GM23248 (cell line): ENCODE measurements at regions not wholly inside any gene's neighbourhood (a gene's known extent, or its start where the extent isn't known, plus 50 kb on each side); places are given as distances from the start of the nearest gene placed in this dataset.
A peak's percentile ranks its signal among the peaks of the same experiment; 100 is the strongest.

Experiments used
- DNase-seq: peaks from one replicate; pipeline ENCODE4 v3.0.0-alpha.2; 2015
- H2AFZ ChIP-seq: fragments of 200-600 bp; sonication (generic); 2 replicates; pipeline ENCODE4 v1.6.1; 2016; ENCODE audit warnings: antibody characterized with exemption
- H3F3A ChIP-seq: fragments of 200-600 bp; sonication (generic); 2 replicates; pipeline ENCODE4 v1.6.1; 2016; ENCODE audit warnings: mild to moderate bottlenecking, antibody characterized with exemption, mixed run types; ENCODE audit not compliant: insufficient read depth
- H3K27ac ChIP-seq: fragments of 200-600 bp; sonication (generic); 2 replicates; pipeline ENCODE4 v1.5.1; 2016; ENCODE audit warnings: mild to moderate bottlenecking
- H3K27me3 ChIP-seq: fragments of 200-600 bp; sonication (generic); replicated peaks from 2 replicates; pipeline ENCODE4 v1.6.1; 2016; ENCODE audit warnings: mild to moderate bottlenecking; ENCODE audit not compliant: insufficient read depth
- H3K36me3 ChIP-seq: fragments of 200-600 bp; sonication (generic); 2 replicates; pipeline ENCODE4 v1.6.1; 2016; ENCODE audit warnings: low read depth, mild to moderate bottlenecking
- H3K4me1 ChIP-seq: fragments of 200-600 bp; sonication (generic); 2 replicates; pipeline ENCODE4 v1.6.1; 2016; ENCODE audit warnings: mild to moderate bottlenecking; ENCODE audit not compliant: insufficient read depth
- H3K4me2 ChIP-seq: fragments of 200-600 bp; sonication (generic); one replicate; pipeline ENCODE4 v1.6.1; 2016; ENCODE audit warnings: mild to moderate bottlenecking; ENCODE audit not compliant: unreplicated experiment
- H3K4me3 ChIP-seq: fragments of 200-600 bp; sonication (generic); 2 replicates; pipeline ENCODE4 v1.5.1; 2016; ENCODE audit warnings: mild to moderate bottlenecking
- H3K79me2 ChIP-seq: fragments of 200-600 bp; sonication (generic); 2 replicates; pipeline ENCODE4 v1.6.1; 2016; ENCODE audit warnings: mild to moderate bottlenecking; ENCODE audit not compliant: insufficient read depth
- H3K9ac ChIP-seq: fragments of 200-600 bp; sonication (generic); 2 replicates; pipeline ENCODE4 v1.6.1; 2016; ENCODE audit warnings: mild to moderate bottlenecking
- H3K9me2 ChIP-seq: fragments of 200-600 bp; sonication (generic); 2 replicates; pipeline ENCODE4 v1.6.1; 2016; ENCODE audit warnings: mixed run types, mild to moderate bottlenecking, moderate library complexity; ENCODE audit not compliant: insufficient read depth
- H3K9me3 ChIP-seq: fragments of 200-600 bp; sonication (generic); one replicate; pipeline ENCODE4 v1.6.1; 2017; ENCODE audit warnings: low read depth
- H4K20me1 ChIP-seq: fragments of 200-600 bp; sonication (generic); 2 replicates; pipeline ENCODE4 v1.6.0; 2016; ENCODE audit not compliant: insufficient read depth
- EZH2 ChIP-seq: fragments of 200-600 bp; sonication (generic); IDR thresholded peaks from 2 replicates; pipeline ENCODE4 v1.6.1; 2018; ENCODE audit warnings: antibody characterized with exemption, mild to moderate bottlenecking; ENCODE audit not compliant: insufficient read depth, poor library complexity, severe bottlenecking
- EZH2phosphoT487 ChIP-seq: fragments of 200-600 bp; sonication (generic); IDR thresholded peaks from 2 replicates; pipeline ENCODE4 v1.6.1; 2018; ENCODE audit warnings: antibody characterized with exemption, moderate library complexity, mild to moderate bottlenecking, low read depth; ENCODE audit not compliant: insufficient read depth
- WGBS, 2 experiments: methylation state at CpG; one replicate each; pipeline ENCODE4 v1.1.6; 2015 to 2017; ENCODE audit warnings: low lambda C conversion rate in 2 of 2, low coverage in 1 of 2; ENCODE audit errors: missing lambda C conversion rate in 2 of 2; 5-methylcytosine and 5-hydroxymethylcytosine counted together
- in situ Hi-C: fragments of 300-500 bp; cut with MboI; formaldehyde crosslinking; loops from 2 replicates; pipeline ENCODE4 v1.15.0; 2020

DNA sequence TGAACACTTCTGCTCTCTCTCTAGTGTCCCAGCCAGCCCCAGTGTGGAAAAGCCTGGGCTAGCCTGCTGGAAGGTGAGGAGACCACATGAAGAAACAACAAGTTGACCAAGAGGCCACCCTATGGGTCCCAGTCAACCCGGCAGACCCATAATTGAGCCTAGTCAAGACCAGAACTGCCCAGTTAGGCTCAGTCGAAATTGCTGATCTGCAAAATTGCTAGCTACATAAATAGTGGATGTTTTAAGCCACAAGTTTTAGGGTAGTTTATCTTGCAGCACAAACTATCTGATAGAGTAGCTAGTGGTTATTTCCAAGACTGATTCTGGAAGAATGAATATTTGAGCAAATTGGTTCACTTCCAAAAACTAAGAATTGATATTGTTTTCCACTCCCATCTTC, 82.3 kb upstream of the CCDC112 start:
- peaks cover 20% of the 10 kb centered on the region for H3F3A ChIP-seq
- H3K4me1 ChIP-seq = peaks cover 19% of the 10 kb centered on the region
- no peak for TF ChIP-seq EZH2phosphoT487
- no peak for TF ChIP-seq EZH2
- DNase-seq = no peak
- no peak overlapping the region for H3K9ac ChIP-seq
- no peak overlapping the region for H3K4me3 ChIP-seq
- H3K4me2 ChIP-seq = no peak overlapping the region
- H3K79me2 ChIP-seq = no peaks in the 10 kb centered on the region
- in situ Hi-C loops = no loop called here
- no peaks in the 10 kb centered on the region for H3K9me2 ChIP-seq
- 89 to 91% methylated on average over 2 of the region's 2 CpGs for WGBS, 2 experiments
- H3K27me3 ChIP-seq = no peaks in the 10 kb centered on the region
- no peaks in the 10 kb centered on the region for H4K20me1 ChIP-seq
- H2AFZ ChIP-seq = no peak overlapping the region
- no peaks in the 10 kb centered on the region for H3K36me3 ChIP-seq
- no peak overlapping the region for H3K27ac ChIP-seq
- no peaks in the 10 kb centered on the region for H3K9me3 ChIP-seq

GRCh38 chr5:115377468-115378217, 81.2 kb upstream of the CCDC112 start:
- H3K4me3 ChIP-seq = peak overlapping the region; percentile 39
- no peaks in the 10 kb centered on the region for H3K79me2 ChIP-seq
- peaks cover 19% of the 10 kb centered on the region for H3K4me1 ChIP-seq
- H4K20me1 ChIP-seq = no peaks in the 10 kb centered on the region
- WGBS, 2 experiments = 21 to 25% methylated on average over 4 of the region's 4 CpGs
- H3K9me3 ChIP-seq = no peaks in the 10 kb centered on the region
- no peaks in the 10 kb centered on the region for H3K9me2 ChIP-seq
- DNase-seq = peak; percentile 94
- H2AFZ ChIP-seq = peak overlapping the region; percentile 12; the same call in 1 of the 2 replicates
- no peaks in the 10 kb centered on the region for H3K36me3 ChIP-seq
- no peaks in the 10 kb centered on the region for H3K27me3 ChIP-seq
- TF ChIP-seq EZH2phosphoT487 = no peak
- TF ChIP-seq EZH2 = no peak
- H3K4me2 ChIP-seq = peak overlapping the region; percentile 65
- peak overlapping the region; percentile 26 for H3K9ac ChIP-seq
- H3K27ac ChIP-seq = peak overlapping the region; percentile 35
- peaks cover 20% of the 10 kb centered on the region for H3F3A ChIP-seq
- in situ Hi-C loops = no loop called here

GRCh38 chr5:115375893-115376292, 79.4 kb upstream of the CCDC112 start:
- Histone ChIP-seq H3K4me2 (no peak overlapping the region), H3F3A (peaks cover 23% of the 10 kb centered on the region), H3K9me2 (no peaks in the 10 kb centered on the region), H2AFZ (no peak overlapping the region), H3K4me1 (peaks cover 24% of the 10 kb centered on the region), H3K4me3 (no peak overlapping the region), H3K27me3 (no peaks in the 10 kb centered on the region), H3K9me3 (no peaks in the 10 kb centered on the region), H3K27ac (no peak overlapping the region), H3K9ac (no peak overlapping the region), H3K79me2 (no peaks in the 10 kb centered on the region), H3K36me3 (no peaks in the 10 kb centered on the region), H4K20me1 (no peaks in the 10 kb centered on the region)
- DNase-seq = no peak
- WGBS, 2 experiments = 79 to 87% methylated on average over 5 of the region's 5 CpGs
- TF ChIP-seq EZH2phosphoT487 (no peak), EZH2 (no peak)
- in situ Hi-C loops = no loop called here

DNA sequence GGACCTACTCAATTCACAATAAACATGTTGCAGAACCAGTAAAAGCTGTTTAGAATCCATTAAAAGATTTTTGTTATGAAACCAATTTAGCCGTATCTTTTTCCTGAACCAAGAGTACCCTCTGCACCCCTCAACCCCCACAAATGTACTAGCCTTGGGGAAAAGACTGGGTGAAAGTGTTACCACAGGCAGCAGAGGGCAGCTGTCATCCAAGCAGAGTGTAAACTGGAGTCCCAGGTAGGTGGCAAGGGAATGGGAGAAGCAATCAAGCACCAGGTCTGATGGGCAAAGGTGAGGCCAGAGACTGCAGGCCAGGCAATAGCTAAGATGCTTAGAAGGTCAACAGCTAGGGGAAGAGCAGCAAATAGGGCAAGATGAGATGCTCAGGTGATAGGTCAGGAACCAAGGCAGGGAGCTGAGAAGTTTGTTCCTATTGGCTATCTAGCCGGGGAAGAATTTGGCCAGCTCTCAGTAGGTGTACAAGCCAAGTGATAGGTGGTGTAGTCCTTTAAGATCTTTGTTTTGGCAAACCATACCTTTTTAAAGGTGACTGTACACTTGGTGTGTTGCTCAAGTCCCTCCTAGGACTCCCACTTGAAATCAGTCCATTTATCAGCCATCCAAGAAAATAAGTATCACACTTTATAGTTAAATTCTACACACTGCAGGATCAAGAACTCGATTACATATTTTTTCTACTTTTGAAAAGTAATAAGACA, 77.8 kb upstream of the CCDC112 start:
- H3K4me1 ChIP-seq = peaks cover 24% of the 10 kb centered on the region
- no peaks in the 10 kb centered on the region for H3K36me3 ChIP-seq
- no peak overlapping the region for H3K9ac ChIP-seq
- no peak overlapping the region for H2AFZ ChIP-seq
- H3K9me3 ChIP-seq = no peaks in the 10 kb centered on the region
- no peak for TF ChIP-seq EZH2phosphoT487
- no peak for TF ChIP-seq EZH2
- no peak overlapping the region for H3K4me2 ChIP-seq
- no peak overlapping the region for H3K27ac ChIP-seq
- H4K20me1 ChIP-seq = no peaks in the 10 kb centered on the region
- in situ Hi-C loops = no loop called here
- H3K4me3 ChIP-seq = no peak overlapping the region
- no peak for DNase-seq
- H3K9me2 ChIP-seq = no peaks in the 10 kb centered on the region
- H3F3A ChIP-seq = peaks cover 23% of the 10 kb centered on the region
- WGBS, 2 experiments = 94 to 95% methylated on average over 3 of the region's 3 CpGs
- no peaks in the 10 kb centered on the region for H3K79me2 ChIP-seq
- no peaks in the 10 kb centered on the region for H3K27me3 ChIP-seq
